VCaP (cell line): ENCODE measurements at regions not wholly inside any gene's neighbourhood (a gene's known extent, or its start where the extent isn't known, plus 50 kb on each side); places are given as distances from the start of the nearest gene placed in this dataset.

Experiments
- H3K27ac ChIP-seq: fragments of 450-650 bp; 2 replicates; pipeline ENCODE4 v1.5.1; 2017
- CTCF ChIP-seq: fragments of 450-650 bp; conservative IDR thresholded peaks from 2 replicates; pipeline ENCODE4 v1.5.1; 2017; ENCODE audit warnings: mild to moderate bottlenecking, moderate library complexity

- no peak overlapping the region for H3K27ac ChIP-seq
- TF ChIP-seq CTCF, result no peak
Measured at GRCh38 chr2:139480161-139480650, 700.0 kb upstream of the NXPH2 start.

GRCh38 chr2:139478165-139478914 is 698.1 kb upstream of the NXPH2 start:
- H3K27ac ChIP-seq, result no peak overlapping the region
- peak; percentile 69 for TF ChIP-seq CTCF

- TF ChIP-seq CTCF, result no peak
- H3K27ac ChIP-seq, result no peak overlapping the region
Measured at GRCh38 chr2:139477618-139478017, 697.4 kb upstream of the NXPH2 start.

GRCh38 chr2:139469985-139470384 is 689.8 kb upstream of the NXPH2 start:
- H3K27ac ChIP-seq, result no peak overlapping the region
- TF ChIP-seq CTCF, result no peak

GRCh38 chr2:139465789-139466188 is 685.6 kb upstream of the NXPH2 start:
- TF ChIP-seq CTCF, result no peak

GRCh38 chr2:139457873-139458272 is 677.7 kb upstream of the NXPH2 start:
- no peak for TF ChIP-seq CTCF
- no peak overlapping the region for H3K27ac ChIP-seq

More at GRCh38 chr2:139465789-139466188, 685.6 kb upstream of the NXPH2 start:
- no peak overlapping the region for H3K27ac ChIP-seq

- no peak overlapping the region for H3K27ac ChIP-seq
- TF ChIP-seq CTCF, result no peak
Measured at GRCh38 chr2:139454251-139454650, 674.1 kb upstream of the NXPH2 start.
